Peyer's patch (tissue), 4 donors: ENCODE measurements at regions not wholly inside any gene's neighbourhood (a gene's known extent, or its start where the extent isn't known, plus 50 kb on each side); places are given as distances from the start of the nearest gene placed in this dataset.

Source experiments
- DNase-seq, 3 donors: peaks; one replicate each; pipeline ENCODE4 v3.0.0-alpha.2; 2017 to 2019
- H3K27ac ChIP-seq, 4 donors: fragments of 200-600 bp; sonication (generic); one replicate each; pipeline ENCODE4 v1.5.1; 2016 to 2019
- H3K27me3 ChIP-seq, 2 donors: fragments of 200-600 bp; sonication (generic); one replicate each; pipeline ENCODE4 v1.5.1; 2019
- H3K36me3 ChIP-seq, 3 donors: fragments of 200-600 bp; sonication (generic); one replicate each; pipeline ENCODE4 v1.5.1; 2016 to 2019
- H3K4me1 ChIP-seq, 4 donors: fragments of 200-600 bp; sonication (generic); one replicate each; pipeline ENCODE4 v1.5.1; 2016 to 2019
- H3K4me3 ChIP-seq, 4 donors: fragments of 200-600 bp; sonication (generic); 1 replicate in 3 of 4; 2 replicates in 1 of 4; pipeline ENCODE4 v1.5.1; 2016 to 2019; ENCODE audit warnings: mild to moderate bottlenecking in 1 of 4
- H3K9me3 ChIP-seq, 4 donors: fragments of 200-600 bp; sonication (generic); one replicate each; pipeline ENCODE4 v1.5.1; 2016 to 2019; ENCODE audit warnings: mild to moderate bottlenecking in 1 of 4
- CTCF ChIP-seq, 6 experiments: fragments of 450-650 bp in 4 of 6; fragments of 200-600 bp in 2 of 6; sonication (generic) in 1 of 6; IDR thresholded peaks; one replicate each; pipeline ENCODE4 v1.5.1; 2017 to 2019; ENCODE audit warnings: antibody characterized with exemption in 6 of 6, mild to moderate bottlenecking in 3 of 6, moderate library complexity in 1 of 6
- POLR2A ChIP-seq, 2 donors: fragments of 450-650 bp; IDR thresholded peaks; one replicate each; pipeline ENCODE4 v1.5.1; 2017; ENCODE audit warnings: antibody characterized with exemption in 2 of 2, mild to moderate bottlenecking in 2 of 2, moderate library complexity in 2 of 2

GRCh38 chr11:22430639-22431038 is 92.5 kb downstream of the SLC17A6 start:
- no peak for TF ChIP-seq CTCF (IDR thresholded peaks at IDR 0.05)
- no peak for TF ChIP-seq POLR2A (IDR thresholded peaks at IDR 0.05)
- DNase-seq, result no peak
- no peak overlapping the region for H3K4me3 ChIP-seq

GRCh38 chr11:22430141-22430541 is 92.0 kb downstream of the SLC17A6 start:
- no peak overlapping the region for H3K4me3 ChIP-seq
- H3K9me3 ChIP-seq, result no peaks in the 10 kb centered on the region
- DNase-seq, result no peak
- H3K4me1 ChIP-seq, result no peaks in the 10 kb centered on the region
- H3K27me3 ChIP-seq, result no peaks in the 10 kb centered on the region
- no peak overlapping the region for H3K27ac ChIP-seq
- H3K36me3 ChIP-seq, result no peaks in the 10 kb centered on the region
- TF ChIP-seq POLR2A (IDR thresholded peaks at IDR 0.05) (no peak), CTCF (IDR thresholded peaks at IDR 0.05) (no peak)

More at GRCh38 chr11:22430639-22431038, 92.5 kb downstream of the SLC17A6 start:
- H3K36me3 ChIP-seq, result no peaks in the 10 kb centered on the region
- no peaks in the 10 kb centered on the region for H3K4me1 ChIP-seq
- no peaks in the 10 kb centered on the region for H3K9me3 ChIP-seq
- no peak overlapping the region for H3K27ac ChIP-seq
- H3K27me3 ChIP-seq, result no peaks in the 10 kb centered on the region
